ENCODE measurements at regions not wholly inside any gene's neighbourhood (a gene's known extent, or its start where the extent isn't known, plus 50 kb on each side); places are given as distances from the start of the nearest gene placed in this dataset.

DNA sequence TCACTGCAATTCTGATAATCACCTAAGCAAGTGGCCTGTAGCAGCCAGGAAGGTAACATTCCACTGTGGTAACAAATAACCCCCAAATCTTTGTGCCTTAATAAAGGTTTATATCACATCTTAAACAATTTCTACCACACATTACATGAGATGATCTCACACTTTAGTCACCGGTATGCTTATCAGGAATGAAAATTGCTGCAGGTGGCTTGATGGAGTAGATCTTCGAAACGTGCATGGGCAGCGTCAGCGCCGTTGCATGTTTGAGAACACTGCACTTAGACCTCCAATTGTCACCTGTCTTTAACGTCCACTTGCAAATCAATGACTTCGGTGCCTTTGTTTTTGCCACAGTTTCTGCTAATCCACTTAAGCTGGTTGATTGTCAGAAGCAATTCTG, 477.4 kb downstream of the VRK1 start:
- no peak for DNase-seq

DNA sequence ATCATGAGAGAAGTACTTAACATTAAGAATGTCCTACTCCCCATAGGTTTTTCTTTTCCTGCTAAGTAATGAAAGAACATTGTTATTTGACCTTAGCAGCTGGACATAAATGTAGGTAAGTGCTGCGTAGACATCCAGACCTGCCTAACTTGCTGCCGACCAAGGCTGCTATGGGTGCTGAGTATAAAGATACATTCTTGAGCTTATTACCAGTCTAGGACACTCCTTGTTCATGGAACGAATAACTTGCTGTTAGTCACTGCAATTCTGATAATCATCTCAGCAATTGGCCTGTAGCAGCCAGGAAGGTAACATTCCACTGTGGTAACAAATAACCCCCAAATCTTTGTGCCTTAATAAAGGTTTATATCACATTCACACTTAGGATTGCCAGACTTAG, 478.1 kb downstream of the VRK1 start:
- no peak for DNase-seq

DNA sequence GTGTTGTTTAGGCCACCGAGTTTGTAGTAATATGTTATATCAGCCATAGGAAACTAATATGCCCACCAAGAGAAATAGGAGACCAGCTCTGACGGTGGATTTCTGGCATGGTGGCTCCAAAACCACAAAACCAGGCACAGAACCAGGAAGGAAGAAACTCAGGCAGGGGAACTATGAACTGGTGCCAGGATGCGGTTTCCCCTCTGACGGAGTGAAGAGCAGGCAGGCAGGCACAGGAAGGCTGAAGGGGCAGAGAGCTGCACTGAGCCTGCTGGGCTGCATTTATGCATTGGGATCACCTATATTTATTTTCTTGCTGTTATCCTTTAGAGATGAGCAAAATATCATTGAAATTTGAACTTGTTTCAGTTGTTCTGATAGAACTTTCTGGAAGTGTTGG, 479.4 kb downstream of the VRK1 start:
- peak; percentile 55 for DNase-seq

DNA sequence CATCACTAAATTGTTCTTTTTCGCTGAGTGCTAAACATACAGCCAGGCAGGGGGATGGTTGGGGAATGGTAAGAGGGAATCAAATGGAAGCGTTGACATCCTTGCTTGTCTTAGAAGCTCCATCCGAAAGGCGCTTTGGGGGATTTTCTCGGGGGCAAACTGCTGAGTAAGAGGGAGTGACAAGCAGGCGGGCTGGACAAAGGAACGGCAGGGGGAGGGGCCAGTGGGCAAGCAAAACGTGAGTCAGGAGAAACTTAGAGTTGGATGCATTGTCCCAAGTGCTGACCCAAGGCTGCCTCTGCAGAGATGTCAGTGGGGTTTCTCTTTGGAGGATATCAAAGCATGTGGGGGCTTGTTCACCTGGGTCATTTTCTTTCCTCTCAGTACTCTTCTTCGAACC, 480.5 kb downstream of the VRK1 start:
- DNase-seq = no peak

DNA sequence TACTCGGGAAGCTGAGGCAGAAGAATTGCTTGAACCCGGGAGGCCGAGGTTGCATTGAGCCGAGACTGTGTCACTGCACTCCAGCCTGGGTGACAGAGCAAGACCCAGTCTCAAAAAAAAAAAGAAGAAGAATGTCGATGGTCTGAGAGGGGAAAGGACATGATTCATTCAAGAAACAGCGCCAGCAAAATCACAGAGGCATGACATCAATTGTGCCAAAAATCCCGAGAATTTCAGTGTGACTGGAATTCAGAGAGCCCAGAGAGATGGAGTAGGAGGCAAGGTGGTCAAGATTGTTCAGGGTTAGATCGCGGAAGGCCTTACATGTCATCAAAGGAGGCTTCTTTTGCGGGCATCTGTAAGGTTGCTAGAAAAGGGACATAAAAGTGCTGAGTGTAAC, 483.3 kb downstream of the VRK1 start:
- no peak for DNase-seq

DNA sequence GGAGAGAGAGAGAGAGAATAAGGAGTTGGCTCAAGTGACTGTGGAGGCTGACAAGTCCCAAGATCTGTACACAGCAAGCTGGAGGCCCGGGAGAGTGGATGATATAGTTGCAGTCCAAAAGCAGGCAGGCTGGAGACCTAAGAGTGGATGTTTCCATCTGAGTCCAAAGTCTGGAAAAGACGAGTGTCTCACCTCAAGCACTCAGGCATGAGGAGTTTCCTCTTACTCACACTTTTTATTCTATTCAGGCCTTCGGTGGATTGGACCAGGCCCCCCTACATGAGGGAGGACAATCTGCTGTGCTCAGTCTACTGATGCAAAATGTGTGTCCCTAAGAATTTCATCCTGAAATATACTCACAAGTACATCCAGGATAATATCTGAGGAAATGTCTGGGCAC, 484.6 kb downstream of the VRK1 start:
- DNase-seq = no peak

DNA sequence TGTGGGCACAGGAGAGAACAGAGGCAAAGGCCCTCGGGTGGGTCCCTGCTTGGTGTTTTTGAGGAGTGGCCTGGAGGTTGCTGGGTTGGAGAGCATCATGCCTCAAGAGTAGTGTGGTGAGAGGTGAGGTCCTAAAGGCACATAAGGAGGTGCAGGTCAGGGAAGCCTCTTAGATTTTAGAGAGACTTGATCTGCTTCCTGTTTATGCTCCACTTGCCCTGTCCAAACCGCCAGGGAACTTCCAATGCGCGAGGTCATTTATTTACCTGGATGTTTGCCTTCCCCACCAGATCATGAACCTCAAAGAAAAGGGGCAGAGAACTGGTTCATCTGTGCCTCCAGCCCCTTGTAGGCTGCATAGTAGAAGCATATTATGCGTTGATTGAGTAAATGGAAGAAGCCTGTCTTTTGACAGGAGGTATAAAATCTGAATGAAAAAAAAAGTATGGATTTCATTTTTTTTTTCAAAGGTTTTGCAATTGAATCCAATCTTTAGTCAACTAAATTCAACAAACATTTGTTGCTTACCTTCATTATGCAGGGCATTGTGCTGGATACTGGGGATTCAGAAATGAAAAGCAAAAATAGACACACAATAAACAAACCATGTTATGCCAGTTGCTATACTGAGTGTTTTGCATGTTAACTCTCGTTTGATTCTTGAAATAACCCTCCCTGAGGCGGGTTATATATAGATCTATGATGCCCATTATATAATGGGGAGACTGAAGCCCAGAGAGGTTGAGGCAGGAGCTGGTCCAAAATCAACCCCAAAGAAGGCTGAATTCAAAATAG, 485.2 kb downstream of the VRK1 start:
- no peak for DNase-seq

DNA sequence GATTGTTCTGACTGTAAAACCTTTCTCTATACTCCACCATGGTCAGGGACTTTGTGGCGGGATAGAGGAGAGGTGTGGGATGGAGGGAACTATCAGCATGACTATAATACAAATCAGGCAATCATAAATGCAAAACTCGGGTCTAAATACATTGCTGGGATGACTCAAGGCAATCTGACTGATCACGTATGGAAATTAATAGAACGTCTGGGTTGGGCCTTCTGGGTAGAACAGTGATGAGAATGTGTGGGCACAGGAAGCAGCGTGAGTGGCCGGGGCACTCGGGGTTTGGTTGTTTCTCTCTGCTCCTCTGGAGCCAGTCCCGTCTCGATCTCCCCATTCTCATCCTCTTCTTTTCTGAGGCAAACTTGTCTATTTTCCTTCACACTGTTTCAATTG, 485.8 kb downstream of the VRK1 start:
- DNase-seq = no peak

DNA sequence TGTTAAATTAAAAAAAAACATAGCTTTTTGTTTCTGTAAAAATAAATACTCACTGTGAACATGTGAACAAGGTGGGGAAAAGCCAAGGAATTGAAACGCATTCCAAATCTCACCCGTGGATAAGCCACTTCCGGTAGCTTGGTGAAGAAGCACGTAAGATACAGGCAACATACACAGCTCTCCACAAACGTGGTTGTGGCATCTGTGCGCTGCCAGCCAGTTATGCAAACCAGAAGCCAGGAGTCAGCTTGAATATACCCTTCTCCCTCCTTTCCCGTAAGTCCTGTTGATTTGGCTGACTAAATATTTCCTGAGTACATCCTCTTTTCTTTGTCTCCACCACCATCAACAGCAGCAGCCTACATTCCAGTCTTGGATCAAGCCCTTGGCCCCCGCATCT, 486.2 kb downstream of the VRK1 start:
- no peak for DNase-seq

DNA sequence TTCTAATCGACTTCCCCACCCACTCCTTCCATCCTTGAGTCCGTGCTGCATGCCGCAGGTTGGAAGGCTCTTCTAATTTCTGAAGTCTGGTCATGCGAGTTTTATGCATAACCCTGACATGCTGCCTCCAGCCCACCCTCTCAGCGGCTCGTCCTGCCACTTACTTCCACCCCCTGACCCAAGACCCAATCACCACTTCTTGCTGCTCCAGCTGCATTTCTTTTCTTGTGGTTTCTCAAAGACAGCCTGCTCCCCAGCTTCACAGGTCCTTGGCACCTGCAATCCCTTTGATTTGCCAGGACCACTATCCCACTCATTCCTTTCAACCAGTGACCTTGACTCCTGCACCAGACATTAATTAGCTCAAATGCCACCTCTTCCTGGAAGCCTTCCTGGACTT, 486.7 kb downstream of the VRK1 start:
- no peak for DNase-seq

DNA sequence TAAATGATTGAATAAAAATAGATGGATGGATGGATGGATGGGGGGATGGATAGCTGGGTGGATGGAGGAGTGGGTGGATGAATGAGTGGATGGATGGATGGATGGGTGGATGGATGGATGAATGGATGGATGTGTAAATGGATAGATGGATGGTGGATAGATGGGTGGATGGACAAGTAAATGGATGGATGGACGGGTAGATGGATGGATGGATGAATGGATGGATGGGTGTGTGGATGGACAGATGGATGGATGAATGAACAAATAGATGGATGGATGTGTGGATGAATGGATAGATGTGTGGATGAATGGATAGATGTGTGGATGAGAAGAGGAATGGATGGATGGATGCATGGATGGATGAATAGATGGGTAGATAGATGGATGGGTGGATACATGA, 490.8 kb downstream of the VRK1 start:
- no peak for DNase-seq

DNA sequence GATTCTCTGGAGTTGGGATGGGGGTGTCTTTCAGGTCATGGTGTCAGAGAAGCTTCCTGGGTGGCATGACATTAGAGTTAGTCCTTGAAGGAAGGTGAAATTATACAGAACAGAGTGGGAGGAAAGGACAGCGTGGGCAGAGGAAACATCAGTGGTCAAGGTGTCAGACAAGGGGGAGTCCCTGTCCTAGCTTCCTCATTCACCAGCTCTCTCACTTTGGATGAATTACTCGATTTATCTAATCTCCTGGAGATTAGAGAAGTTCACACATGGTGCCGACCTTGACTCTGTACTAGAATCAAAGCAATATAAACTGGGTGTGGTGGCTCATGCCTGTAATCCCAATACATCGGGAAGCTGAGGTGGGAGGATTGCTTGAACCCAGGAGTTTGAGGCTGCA, 492.9 kb downstream of the VRK1 start:
- DNase-seq = no peak

DNA sequence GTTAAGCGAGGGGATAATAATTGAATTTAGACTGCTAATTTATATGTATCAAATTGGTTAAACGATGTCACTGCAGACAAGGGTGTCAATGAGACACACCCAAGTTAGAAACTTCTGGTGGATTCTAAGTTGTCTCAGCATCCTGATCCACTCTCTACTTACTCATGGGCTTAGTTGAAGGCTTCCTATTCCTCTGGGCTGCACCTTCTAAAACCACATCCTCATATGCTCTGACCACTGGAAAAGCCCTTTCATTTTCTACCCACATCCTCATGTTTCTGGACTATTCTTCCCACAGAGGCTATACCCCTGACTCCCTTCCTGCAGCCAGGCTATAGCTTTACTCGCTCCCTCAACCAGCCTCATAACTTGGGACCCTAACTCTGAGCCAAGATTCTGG, 493.8 kb downstream of the VRK1 start:
- DNase-seq = peak; percentile 18

DNA sequence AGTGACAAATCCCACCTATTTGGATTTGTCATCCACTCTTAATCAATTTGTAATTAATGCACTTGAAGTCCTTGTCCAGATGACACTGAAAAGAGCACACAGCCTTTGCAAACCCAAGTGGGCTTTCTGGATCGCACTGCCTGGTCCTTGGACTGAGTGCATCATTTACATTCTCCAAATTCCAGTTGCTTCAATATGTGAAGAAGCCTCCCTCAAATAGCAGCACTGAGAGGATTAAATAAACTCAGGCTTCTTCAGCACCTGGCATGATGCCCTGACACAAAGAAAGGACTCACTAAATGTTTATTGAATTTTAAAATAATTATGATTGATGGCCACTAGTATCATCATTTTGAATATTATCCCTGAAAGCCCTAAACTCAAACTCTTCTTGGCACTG, 496.5 kb downstream of the VRK1 start:
- DNase-seq = no peak

DNA sequence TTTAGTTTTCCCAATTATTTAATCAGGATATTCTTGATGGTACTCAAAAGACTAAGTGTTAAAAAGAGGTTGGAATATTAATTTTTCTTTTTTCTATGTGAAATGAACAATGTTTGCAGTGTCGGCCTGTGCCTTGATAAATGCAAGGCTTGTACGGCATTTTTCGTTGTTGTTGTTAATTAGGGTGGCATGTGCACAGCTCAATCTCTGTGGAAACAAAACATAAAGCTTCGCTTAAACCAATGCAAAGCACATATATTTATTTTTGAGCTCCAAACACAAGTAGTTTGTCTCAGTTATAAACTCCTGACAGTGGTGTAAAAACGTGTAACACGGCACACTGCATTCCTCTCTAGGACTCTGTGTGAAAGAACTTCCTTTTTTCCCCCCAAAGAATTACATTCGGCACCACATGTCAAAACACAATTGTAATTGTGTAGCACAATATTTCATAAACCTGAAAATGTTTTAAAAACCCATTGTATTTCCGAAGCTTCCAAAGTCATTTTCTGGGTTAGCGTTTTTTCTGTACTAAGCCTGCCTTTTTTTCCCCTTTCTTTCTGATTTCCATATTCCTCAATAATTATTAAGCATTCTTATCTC, 498.0 kb downstream of the VRK1 start:
- DNase-seq = no peak

DNA sequence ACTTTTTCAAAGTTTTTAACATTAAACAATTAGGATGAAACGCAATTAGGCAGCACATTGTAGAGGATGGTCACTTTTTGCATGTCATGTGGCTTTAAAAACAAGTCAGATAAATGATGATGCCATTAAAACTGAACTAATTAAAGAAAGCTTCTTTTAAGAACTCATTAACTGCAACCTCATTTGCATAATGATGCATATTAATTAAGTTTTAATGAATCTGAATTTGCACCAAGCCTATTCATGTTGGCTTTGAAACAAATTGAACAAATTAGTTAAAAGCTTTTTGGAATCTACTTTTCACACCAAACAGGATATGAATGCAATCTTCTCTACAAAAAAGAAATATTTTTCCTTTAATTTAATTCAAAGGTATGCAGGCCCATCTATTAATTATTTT, 499.0 kb downstream of the VRK1 start:
- no peak for DNase-seq

DNA sequence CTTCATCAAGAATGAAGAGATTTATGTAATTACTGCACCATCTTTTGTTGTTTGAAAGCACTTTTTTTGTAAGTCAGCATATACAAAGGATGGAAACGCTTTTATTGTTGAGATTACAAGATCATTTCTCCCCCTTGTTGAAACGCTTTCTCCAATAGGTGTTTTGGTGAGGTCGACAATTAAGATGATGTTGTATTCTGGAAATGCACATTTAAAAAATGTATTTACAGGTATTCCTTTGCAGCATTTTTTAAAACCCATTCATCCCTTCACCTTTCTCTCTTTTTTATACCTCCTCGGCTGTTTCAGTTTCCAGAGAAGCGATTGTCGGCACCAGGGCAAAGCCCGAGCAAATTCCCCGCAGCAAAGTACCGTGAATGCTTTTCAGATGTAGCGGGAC, 499.9 kb downstream of the VRK1 start:
- DNase-seq = no peak

DNA sequence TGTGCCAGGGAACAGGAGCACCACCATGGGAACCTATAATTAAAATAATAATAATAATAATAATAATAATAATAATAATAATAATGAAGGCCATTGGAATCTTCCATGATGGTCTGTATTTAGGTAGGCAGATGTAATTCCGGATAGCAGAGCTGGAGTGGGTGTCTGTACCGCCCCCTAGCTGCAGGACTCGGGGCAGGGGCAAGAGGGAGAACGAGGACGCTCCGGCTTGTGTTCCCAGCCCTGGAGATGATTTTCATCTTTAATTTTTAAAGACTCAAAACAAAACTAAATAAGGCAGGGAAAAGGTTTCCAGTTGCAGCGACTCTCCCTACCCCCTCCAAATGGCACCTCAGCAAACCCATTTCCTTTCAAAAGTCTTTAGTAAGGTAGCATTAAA, 501.1 kb downstream of the VRK1 start:
- no peak for DNase-seq

DNA sequence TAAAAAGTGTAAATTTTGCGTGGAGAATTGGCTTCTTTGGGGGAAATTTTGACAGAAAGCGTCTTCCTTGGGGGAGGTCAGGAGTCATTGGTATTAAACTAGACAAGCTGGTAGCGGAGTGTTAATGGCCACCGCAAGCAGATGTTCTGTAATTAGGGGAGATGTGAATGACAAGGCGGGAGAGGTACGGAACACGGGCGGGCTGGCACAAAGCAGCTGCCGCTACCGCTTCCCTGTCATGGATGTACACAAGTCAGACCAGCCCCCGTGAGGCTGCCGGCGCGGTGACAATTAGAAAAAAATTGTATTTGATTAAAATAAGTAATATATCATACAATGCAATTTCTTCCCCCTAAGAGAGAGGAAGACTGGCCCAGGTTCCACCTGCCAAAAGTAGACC, 501.6 kb downstream of the VRK1 start:
- no peak for DNase-seq

DNA sequence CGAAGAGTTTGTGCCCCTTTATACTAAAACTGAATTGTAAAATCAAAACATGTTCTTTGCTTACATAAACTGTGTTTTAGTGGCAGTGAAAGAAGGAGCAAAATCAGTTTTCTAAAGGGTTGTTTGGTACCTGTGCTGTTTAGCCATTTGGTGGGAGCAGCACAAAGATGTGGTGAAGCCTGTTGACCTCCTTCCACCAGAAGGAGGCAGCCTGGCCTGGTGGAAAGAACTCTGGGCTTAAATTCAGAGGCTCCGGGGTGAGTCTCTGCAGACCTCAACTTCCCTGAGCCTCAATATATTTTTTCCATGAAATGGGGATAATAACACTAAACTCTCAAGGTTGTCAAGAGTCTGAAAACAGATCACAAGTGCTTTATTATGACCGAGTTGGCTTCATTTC, 502.5 kb downstream of the VRK1 start:
- DNase-seq = no peak

DNA sequence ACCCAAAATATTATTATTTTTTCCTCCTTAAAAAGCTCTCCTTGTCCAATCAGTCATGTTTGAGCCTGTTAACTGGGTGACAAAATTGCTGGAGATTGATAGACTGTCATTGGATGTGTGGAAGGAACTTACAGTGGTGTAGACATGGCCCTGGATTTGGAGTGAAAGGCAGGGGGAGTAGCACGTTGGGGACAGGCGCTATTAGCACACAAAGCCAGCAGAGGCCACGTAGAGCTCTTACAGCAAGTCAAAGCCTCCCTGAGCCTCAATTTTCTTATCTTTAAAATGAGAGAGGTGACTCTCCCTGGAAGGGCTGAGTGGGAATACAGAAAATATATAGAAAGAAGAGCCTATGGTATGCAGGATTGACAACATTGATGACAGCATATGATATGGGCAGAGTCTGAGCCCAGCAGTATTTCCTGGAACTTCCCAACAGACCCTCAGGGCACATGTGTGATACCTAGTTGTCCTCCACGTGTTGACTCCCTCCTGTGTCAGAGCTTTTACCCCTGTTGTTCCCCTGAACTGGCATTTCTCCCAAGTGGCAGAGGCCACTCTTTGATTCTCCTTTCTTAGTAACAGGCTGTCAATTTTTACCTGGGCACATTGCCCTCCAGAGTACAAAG, 504.9 kb downstream of the VRK1 start:
- DNase-seq = peak; percentile 6

DNA sequence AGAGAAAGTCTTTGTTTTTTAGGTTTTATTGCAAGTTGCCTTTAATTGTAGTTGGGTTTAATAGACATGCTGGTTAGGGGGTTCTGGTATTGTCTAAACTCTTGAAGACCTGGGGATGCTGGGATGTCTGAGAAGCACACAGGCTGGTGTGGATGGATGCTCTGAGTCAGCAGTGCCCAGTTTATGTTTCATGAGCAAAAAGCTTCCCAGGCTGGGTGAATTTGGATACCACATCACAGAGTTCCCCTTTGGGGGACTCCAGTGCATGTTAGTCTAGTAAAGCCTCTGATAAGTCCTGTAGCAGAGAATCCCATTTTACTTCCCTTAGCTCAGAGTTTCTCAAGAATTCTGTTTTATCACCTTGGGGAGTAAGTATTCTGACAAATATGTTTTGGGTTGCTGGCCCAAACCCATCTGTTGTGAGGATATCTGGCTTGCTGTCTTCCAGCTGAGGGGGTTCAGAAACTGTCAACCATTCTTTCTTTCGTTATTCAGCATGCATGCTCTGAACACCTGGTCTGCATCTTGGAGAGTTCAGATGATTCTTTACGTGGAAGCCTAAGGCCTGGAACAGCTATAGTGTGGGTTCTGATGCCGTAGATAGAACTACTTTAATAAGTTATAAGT, 509.1 kb downstream of the VRK1 start:
- no peak for DNase-seq

DNA sequence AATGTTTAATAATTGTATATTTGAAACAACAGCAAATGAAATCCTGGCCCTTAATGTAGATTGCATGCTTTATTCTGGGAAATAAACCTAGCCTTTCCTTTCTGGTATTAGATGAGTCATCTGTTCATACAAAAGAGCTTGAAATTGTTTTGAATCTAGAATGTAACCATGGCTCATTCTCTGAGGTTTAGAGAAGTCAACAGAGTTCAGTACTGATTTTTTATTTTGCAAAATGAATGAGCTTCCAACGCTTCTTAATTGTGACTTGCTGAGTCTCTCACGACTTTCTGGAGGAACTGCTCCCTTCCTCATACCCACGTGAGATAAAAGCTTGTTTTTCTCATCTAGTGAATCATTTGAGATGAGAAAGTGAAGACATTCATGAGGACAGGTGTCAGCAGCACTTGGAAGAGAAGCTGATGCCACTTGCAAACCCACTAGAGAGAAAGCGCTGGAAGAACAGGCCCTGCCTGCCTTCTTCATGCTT, 509.6 kb downstream of the VRK1 start:
- DNase-seq = no peak

DNA sequence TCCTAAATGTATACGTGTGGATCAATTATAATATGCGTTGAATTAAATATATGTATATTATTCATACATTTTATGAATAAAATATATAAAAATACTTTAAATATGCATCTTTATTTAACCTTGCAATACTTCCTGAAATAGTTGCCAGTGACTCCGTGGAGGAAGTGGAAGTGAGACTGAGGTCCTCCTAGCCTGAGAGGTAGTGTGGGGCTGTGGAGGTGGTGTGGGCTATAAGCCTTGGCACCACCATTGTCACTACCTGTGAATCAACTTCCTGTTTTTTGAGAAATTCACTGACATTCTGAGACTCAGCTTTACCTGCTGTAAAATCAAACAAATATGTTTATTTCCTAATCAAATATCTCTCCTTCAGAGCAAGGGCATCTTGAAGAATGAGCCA, 514.2 kb downstream of the VRK1 start:
- no peak for DNase-seq
